H1 (cell line): ENCODE measurements at regions not wholly inside any gene's neighbourhood (a gene's known extent, or its start where the extent isn't known, plus 50 kb on each side); places are given as distances from the start of the nearest gene placed in this dataset.

Source experiments
- E2F6 ChIP-seq: IDR thresholded peaks from 2 replicates; pipeline ENCODE4 v1.6.1; 2012; ENCODE audit warnings: inconsistent platforms

- no peak for TF ChIP-seq E2F6
- TF ChIP-seq, all 59 proteins: peak for 0
Measured at GRCh38 chr7:5132539-5132938, 57.5 kb upstream of the WIPI2 start (continued).
